Endothelial cell (in vitro differentiated cells): ENCODE measurements at regions not wholly inside any gene's neighbourhood (a gene's known extent, or its start where the extent isn't known, plus 50 kb on each side); places are given as distances from the start of the nearest gene placed in this dataset.

Experiments
- DNase-seq: peaks from one replicate; pipeline ENCODE4 v3.0.0; 2021; ENCODE audit warnings: low spot score
- H3K27ac Mint-ChIP-seq: one replicate; pipeline ENCODE4 v1.8.0; 2021; ENCODE audit warnings: mixed read lengths, inconsistent platforms; ENCODE audit not compliant: unreplicated experiment
- H3K27me3 Mint-ChIP-seq: one replicate; pipeline ENCODE4 v1.8.0; 2021; ENCODE audit warnings: mild to moderate bottlenecking, moderate library complexity, mixed read lengths, inconsistent platforms; ENCODE audit not compliant: unreplicated experiment
- H3K36me3 Mint-ChIP-seq: one replicate; pipeline ENCODE4 v1.8.0; 2021; ENCODE audit warnings: mild to moderate bottlenecking, low read depth, mixed read lengths, inconsistent platforms; ENCODE audit not compliant: unreplicated experiment
- H3K4me1 Mint-ChIP-seq: one replicate; pipeline ENCODE4 v1.8.0; 2021; ENCODE audit warnings: mild to moderate bottlenecking, mixed read lengths, inconsistent platforms; ENCODE audit not compliant: unreplicated experiment
- H3K4me3 Mint-ChIP-seq: one replicate; pipeline ENCODE4 v1.8.0; 2021; ENCODE audit warnings: mild to moderate bottlenecking, mixed read lengths, inconsistent platforms; ENCODE audit not compliant: unreplicated experiment
- H3K9me3 Mint-ChIP-seq: one replicate; pipeline ENCODE4 v1.8.0; 2021; ENCODE audit warnings: mixed read lengths, inconsistent platforms; ENCODE audit not compliant: unreplicated experiment
- TF ChIP-seq, protein P1 (sequence below): fragments of 200-600 bp; sonication (generic); IDR thresholded peaks from one replicate; pipeline ENCODE4 v1.5.0; 2021; ENCODE audit warnings: antibody characterized with exemption; ENCODE audit not compliant: unreplicated experiment

DNA sequence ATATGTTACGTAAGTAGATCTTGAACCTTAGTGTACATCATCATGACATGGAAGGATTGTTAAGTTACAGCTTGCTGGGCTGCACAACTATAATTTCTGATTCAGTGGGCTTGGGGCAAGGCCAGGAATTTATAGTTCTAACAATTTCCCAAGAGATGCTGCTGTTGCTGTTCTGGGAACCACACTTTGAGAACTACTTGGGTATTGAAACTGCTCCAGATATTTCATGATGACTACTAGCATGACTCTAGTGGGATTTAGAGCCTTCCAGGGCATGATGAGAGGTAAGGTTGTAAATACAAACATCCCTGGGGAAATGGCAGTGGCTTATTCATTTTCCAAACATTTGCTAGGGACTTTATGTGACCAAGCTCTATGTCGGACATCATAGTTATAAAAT, 904.8 kb upstream of the SEL1L start:
- Mint-ChIP-seq H3K27ac (no peak overlapping the region), H3K27me3 (no peaks in the 10 kb centered on the region), H3K4me3 (no peak overlapping the region), H3K36me3 (no peaks in the 10 kb centered on the region), H3K4me1 (no peaks in the 10 kb centered on the region), H3K9me3 (peaks cover 11% of the 10 kb centered on the region)
- DNase-seq, result no peak
- TF ChIP-seq, protein P1, sequence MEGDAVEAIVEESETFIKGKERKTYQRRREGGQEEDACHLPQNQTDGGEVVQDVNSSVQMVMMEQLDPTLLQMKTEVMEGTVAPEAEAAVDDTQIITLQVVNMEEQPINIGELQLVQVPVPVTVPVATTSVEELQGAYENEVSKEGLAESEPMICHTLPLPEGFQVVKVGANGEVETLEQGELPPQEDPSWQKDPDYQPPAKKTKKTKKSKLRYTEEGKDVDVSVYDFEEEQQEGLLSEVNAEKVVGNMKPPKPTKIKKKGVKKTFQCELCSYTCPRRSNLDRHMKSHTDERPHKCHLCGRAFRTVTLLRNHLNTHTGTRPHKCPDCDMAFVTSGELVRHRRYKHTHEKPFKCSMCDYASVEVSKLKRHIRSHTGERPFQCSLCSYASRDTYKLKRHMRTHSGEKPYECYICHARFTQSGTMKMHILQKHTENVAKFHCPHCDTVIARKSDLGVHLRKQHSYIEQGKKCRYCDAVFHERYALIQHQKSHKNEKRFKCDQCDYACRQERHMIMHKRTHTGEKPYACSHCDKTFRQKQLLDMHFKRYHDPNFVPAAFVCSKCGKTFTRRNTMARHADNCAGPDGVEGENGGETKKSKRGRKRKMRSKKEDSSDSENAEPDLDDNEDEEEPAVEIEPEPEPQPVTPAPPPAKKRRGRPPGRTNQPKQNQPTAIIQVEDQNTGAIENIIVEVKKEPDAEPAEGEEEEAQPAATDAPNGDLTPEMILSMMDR, result no peak

DNA sequence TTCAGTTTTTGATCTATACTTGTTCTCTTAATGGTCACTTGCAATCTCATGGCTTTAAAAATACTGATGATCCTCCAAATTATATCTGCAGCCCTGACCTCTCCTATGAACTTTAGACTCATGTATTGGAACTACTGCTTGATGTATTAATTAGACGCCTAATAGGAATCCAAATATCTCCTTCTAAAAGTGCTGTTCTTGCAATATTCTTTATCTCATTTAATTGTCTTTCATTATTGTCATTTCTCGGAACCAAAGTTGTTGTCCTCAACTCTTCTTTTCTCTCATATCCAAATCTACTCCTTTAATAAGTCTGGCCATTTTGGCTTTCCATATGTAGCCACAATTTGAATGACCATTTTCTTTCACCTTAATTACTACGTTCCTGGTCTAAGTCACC, 907.6 kb upstream of the SEL1L start:
- Mint-ChIP-seq H3K36me3 (no peaks in the 10 kb centered on the region), H3K4me1 (no peaks in the 10 kb centered on the region), H3K4me3 (no peak overlapping the region), H3K27ac (no peak overlapping the region), H3K27me3 (no peaks in the 10 kb centered on the region), H3K9me3 (peaks cover 17% of the 10 kb centered on the region)
- no peak for DNase-seq
- TF ChIP-seq, protein P1, result no peak

DNA sequence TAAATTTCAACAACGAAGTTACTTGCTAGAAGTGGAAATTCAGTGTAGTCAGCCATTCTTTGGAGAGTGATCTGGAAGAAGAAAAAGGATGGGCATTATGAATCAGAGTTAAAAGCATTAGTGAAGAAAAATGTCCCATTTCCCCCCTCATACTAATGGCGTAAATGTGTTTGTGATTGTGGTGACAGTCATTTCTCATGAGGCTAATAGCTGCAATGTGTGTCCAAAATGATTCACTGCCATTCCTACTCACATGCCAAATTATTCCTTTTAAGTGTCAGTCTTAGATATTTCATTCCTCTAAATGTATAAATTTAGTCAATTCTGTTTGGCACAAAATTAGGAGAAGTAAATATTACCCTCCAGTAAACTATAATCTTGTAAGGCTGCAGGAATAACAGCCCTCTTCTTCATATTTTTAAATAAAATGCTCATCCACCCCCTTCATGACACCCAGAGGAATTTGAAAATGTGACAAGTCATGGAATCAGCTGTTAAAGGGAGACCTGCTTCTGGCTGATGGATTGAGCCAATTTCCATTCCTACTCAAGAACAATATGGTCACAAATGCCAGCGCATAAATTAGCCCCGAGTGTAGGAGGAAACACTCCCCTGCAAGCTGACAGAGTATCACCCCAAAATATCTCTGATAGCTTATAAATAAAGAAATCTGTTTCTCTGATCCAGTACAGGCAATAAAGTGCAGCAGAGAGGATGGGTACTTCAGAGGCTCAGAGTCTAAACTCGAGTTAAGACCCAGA, 912.3 kb upstream of the SEL1L start:
- Mint-ChIP-seq H3K9me3 (peaks cover 17% of the 10 kb centered on the region), H3K4me1 (no peaks in the 10 kb centered on the region), H3K27me3 (no peaks in the 10 kb centered on the region), H3K27ac (no peak overlapping the region), H3K36me3 (no peaks in the 10 kb centered on the region), H3K4me3 (no peak overlapping the region)
- no peak for DNase-seq
- TF ChIP-seq, protein P1, result no peak

DNA sequence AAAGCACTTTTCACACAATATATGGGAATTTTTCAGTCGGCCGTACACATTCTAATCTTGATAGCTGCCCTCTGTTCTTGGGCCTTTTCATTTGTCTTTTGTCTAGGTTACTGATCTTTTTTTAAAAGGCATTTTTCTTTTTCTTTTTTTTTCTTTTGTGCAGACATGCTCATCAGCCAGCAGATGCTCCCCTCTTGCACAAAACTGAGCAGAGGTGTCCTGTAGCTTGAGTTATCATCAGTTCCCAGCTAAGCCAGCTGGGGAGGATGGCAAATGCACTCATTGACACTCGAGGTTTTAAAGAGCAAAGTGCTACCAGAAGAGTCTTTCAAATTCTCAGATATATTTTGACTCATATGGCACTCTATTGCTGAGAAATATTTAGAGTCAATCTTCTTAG, 913.9 kb upstream of the SEL1L start:
- DNase-seq, result no peak
- TF ChIP-seq, protein P1, result no peak
- Mint-ChIP-seq H3K27ac (no peak overlapping the region), H3K36me3 (no peaks in the 10 kb centered on the region), H3K4me3 (no peak overlapping the region), H3K4me1 (no peaks in the 10 kb centered on the region), H3K27me3 (no peaks in the 10 kb centered on the region), H3K9me3 (peaks cover 11% of the 10 kb centered on the region)

DNA sequence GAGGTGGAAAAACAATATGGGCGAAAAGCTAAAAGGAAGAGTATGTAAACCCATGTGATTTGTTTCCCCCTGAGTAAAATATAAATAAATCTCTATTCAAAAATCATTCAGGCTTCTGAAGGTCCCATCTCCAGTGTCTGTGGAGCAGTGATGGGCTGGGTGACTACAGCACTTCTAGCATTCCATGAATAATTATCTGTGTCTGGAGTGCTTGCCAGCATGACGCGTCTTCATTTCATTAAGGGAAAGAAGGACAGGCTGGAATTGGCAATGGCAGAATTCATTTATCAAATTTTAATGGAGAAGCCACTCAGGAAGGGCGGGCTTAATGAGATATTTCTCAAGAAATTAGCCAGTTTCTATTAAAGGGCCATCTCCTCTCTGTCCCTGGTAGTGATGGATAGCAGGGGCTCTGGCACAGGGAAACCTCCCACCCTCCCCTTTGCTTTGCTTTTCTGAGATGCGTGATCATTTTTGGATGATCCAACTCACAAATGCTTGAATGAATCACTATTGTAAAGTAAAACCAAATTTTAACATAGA, 916.3 kb upstream of the SEL1L start:
- H3K36me3 Mint-ChIP-seq, result no peaks in the 10 kb centered on the region
- H3K27ac Mint-ChIP-seq, result no peak overlapping the region
- no peak overlapping the region for H3K4me3 Mint-ChIP-seq
- peaks cover 6% of the 10 kb centered on the region for H3K9me3 Mint-ChIP-seq
- no peaks in the 10 kb centered on the region for H3K27me3 Mint-ChIP-seq
- TF ChIP-seq, protein P1, result no peak
- no peaks in the 10 kb centered on the region for H3K4me1 Mint-ChIP-seq
- no peak for DNase-seq
